ENCODE measurements at regions not wholly inside any gene's neighbourhood (a gene's known extent, or its start where the extent isn't known, plus 50 kb on each side); places are given as distances from the start of the nearest gene placed in this dataset.

- DNase-seq (ENCODE audit: extremely low read depth, low read depth) = no peak
These were observed 208.9 kb upstream of the ARHGEF9 start for GRCh38 chrX:63993936-63994335.

- no peak for DNase-seq (ENCODE audit: extremely low read depth, low read depth)
These were observed 200.9 kb upstream of the ARHGEF9 start for GRCh38 chrX:63985906-63986305.

- DNase-seq (ENCODE audit: extremely low read depth, low read depth) = no peak
These were observed 194.5 kb upstream of the ARHGEF9 start for GRCh38 chrX:63979480-63979879.

GRCh38 chrX:63967551-63967950, 182.5 kb upstream of the ARHGEF9 start:
- DNase-seq (ENCODE audit: extremely low read depth, low read depth) = no peak

- no peak for DNase-seq (ENCODE audit: extremely low read depth, low read depth)
These were observed 178.2 kb upstream of the ARHGEF9 start for GRCh38 chrX:63963095-63963784.

- DNase-seq (ENCODE audit: extremely low read depth, low read depth) = no peak
These were observed 176.9 kb upstream of the ARHGEF9 start for GRCh38 chrX:63961964-63962363.

GRCh38 chrX:63959975-63960374, 175.0 kb upstream of the ARHGEF9 start:
- no peak for DNase-seq (ENCODE audit: extremely low read depth, low read depth)

- DNase-seq (ENCODE audit: extremely low read depth, low read depth) = no peak
These were observed 173.3 kb upstream of the ARHGEF9 start for GRCh38 chrX:63958134-63958865.

- no peak for DNase-seq (ENCODE audit: extremely low read depth, low read depth)
These were observed 150.8 kb upstream of the ARHGEF9 start for GRCh38 chrX:63935835-63936234.

- no peak for DNase-seq (ENCODE audit: extremely low read depth, low read depth)
These were observed 149.8 kb upstream of the ARHGEF9 start for GRCh38 chrX:63934791-63935190.

- DNase-seq (ENCODE audit: extremely low read depth, low read depth) = no peak
These were observed 149.1 kb upstream of the ARHGEF9 start for GRCh38 chrX:63934160-63934559.

- no peak for DNase-seq (ENCODE audit: extremely low read depth, low read depth)
These were observed 147.9 kb upstream of the ARHGEF9 start for GRCh38 chrX:63932907-63933306.

- DNase-seq (ENCODE audit: extremely low read depth, low read depth) = no peak
These were observed 147.0 kb upstream of the ARHGEF9 start for GRCh38 chrX:63932006-63932405.

GRCh38 chrX:63930140-63930539, 145.1 kb upstream of the ARHGEF9 start:
- peak; percentile 5 for DNase-seq (ENCODE audit: extremely low read depth, low read depth)

- DNase-seq (ENCODE audit: extremely low read depth, low read depth) = no peak
These were observed 144.6 kb upstream of the ARHGEF9 start for GRCh38 chrX:63929608-63930007.

- no peak for DNase-seq (ENCODE audit: extremely low read depth, low read depth)
These were observed 142.8 kb upstream of the ARHGEF9 start for GRCh38 chrX:63927848-63928247.

- DNase-seq (ENCODE audit: extremely low read depth, low read depth) = peak; percentile 15
These were observed 137.2 kb upstream of the ARHGEF9 start for GRCh38 chrX:63922221-63922620.

GRCh38 chrX:63920875-63921274, 135.9 kb upstream of the ARHGEF9 start:
- no peak for DNase-seq (ENCODE audit: extremely low read depth, low read depth)

- DNase-seq (ENCODE audit: extremely low read depth, low read depth) = no peak
These were observed 134.1 kb upstream of the ARHGEF9 start for GRCh38 chrX:63919081-63919480.

- no peak for DNase-seq (ENCODE audit: extremely low read depth, low read depth)
These were observed 133.6 kb upstream of the ARHGEF9 start for GRCh38 chrX:63918611-63919010.

GRCh38 chrX:63917296-63917695, 132.3 kb upstream of the ARHGEF9 start:
- no peak for DNase-seq (ENCODE audit: extremely low read depth, low read depth)

GRCh38 chrX:63913719-63914118, 128.7 kb upstream of the ARHGEF9 start:
- DNase-seq (ENCODE audit: extremely low read depth, low read depth) = no peak
